H9 (cell line): ENCODE measurements at regions not wholly inside any gene's neighbourhood (a gene's known extent, or its start where the extent isn't known, plus 50 kb on each side); places are given as distances from the start of the nearest gene placed in this dataset.

ENCODE experiments used
- DNase-seq: peaks from one replicate; pipeline ENCODE4 v3.0.0-alpha.2; 2017
- H2AFZ ChIP-seq: one replicate; pipeline ENCODE4 v1.6.1; 2013; ENCODE audit warnings: mild to moderate bottlenecking, low read length, control low read depth, moderate library complexity
- H2AK5ac ChIP-seq: 2 replicates; pipeline ENCODE4 v1.6.1; 2013; ENCODE audit warnings: low read length, control low read depth, mixed read lengths; ENCODE audit not compliant: insufficient read length
- H2BK120ac ChIP-seq: one replicate; pipeline ENCODE4 v1.6.1; 2013; ENCODE audit warnings: low read depth, mild to moderate bottlenecking, low read length, control low read depth, inconsistent platforms; ENCODE audit not compliant: poor library complexity, severe bottlenecking
- H2BK12ac ChIP-seq: 2 replicates; pipeline ENCODE4 v1.6.1; 2013; ENCODE audit warnings: low read length, control low read depth, mixed read lengths, low read depth; ENCODE audit not compliant: insufficient read length
- H2BK15ac ChIP-seq: 2 replicates; pipeline ENCODE4 v1.6.1; 2013; ENCODE audit warnings: low read depth, low read length, control low read depth
- H2BK20ac ChIP-seq: one replicate; pipeline ENCODE4 v1.6.1; 2013; ENCODE audit warnings: low read depth, mild to moderate bottlenecking, low read length, control low read depth, inconsistent platforms; ENCODE audit not compliant: poor library complexity, severe bottlenecking
- H2BK5ac ChIP-seq: 2 replicates; pipeline ENCODE4 v1.6.1; 2013; ENCODE audit warnings: low read length, control low read depth, mixed read lengths; ENCODE audit not compliant: insufficient read length
- H3K14ac ChIP-seq: 2 replicates; pipeline ENCODE4 v1.6.1; 2013; ENCODE audit warnings: low read length, control low read depth; ENCODE audit not compliant: insufficient read depth
- H3K18ac ChIP-seq: 2 replicates; pipeline ENCODE4 v1.6.1; 2013; ENCODE audit warnings: low read depth, mild to moderate bottlenecking, mixed read lengths, low read length, control low read depth; ENCODE audit not compliant: insufficient read length
- H3K23ac ChIP-seq: 2 replicates; pipeline ENCODE4 v1.6.1; 2013; ENCODE audit warnings: low read length, control low read depth, mixed read lengths, low read depth; ENCODE audit not compliant: insufficient read length
- H3K23me2 ChIP-seq: 2 replicates; pipeline ENCODE4 v1.6.1; 2013; ENCODE audit warnings: low read depth, mild to moderate bottlenecking, mixed read lengths, low read length, control low read depth; ENCODE audit not compliant: insufficient read length, poor library complexity, severe bottlenecking
- H3K27ac ChIP-seq: 2 replicates; pipeline ENCODE4 v1.5.1; 2013; ENCODE audit warnings: low read length, control low read depth, mixed read lengths, low read depth; ENCODE audit not compliant: insufficient read length
- H3K27me3 ChIP-seq: 2 replicates; pipeline ENCODE4 v1.6.1; 2013; ENCODE audit warnings: low read length, control low read depth, inconsistent platforms; ENCODE audit not compliant: insufficient read depth
- H3K4ac ChIP-seq: 2 replicates; pipeline ENCODE4 v1.6.1; 2013; ENCODE audit warnings: low read depth, mild to moderate bottlenecking, control low read depth, inconsistent platforms, low read length, moderate library complexity
- H3K4me1 ChIP-seq: 2 replicates; pipeline ENCODE4 v1.6.1; 2013; ENCODE audit warnings: low read length, control low read depth, inconsistent platforms; ENCODE audit not compliant: insufficient read depth
- H3K4me2 ChIP-seq: 2 replicates; pipeline ENCODE4 v1.6.1; 2013; ENCODE audit warnings: low read length, control low read depth, mixed read lengths; ENCODE audit not compliant: insufficient read length, insufficient read depth
- H3K56ac ChIP-seq: 2 replicates; pipeline ENCODE4 v1.6.1; 2013; ENCODE audit warnings: low read depth, mild to moderate bottlenecking, mixed read lengths, low read length, control low read depth; ENCODE audit not compliant: insufficient read length
- H3K79me1 ChIP-seq: 2 replicates; pipeline ENCODE4 v1.6.1; 2013; ENCODE audit warnings: low read depth, mild to moderate bottlenecking, moderate library complexity, low read length, control low read depth, inconsistent platforms; ENCODE audit not compliant: insufficient read depth, poor library complexity, severe bottlenecking
- H3K79me2 ChIP-seq: 2 replicates; pipeline ENCODE4 v1.6.1; 2013; ENCODE audit warnings: low read length, control low read depth, inconsistent platforms; ENCODE audit not compliant: insufficient read depth
- H3K9ac ChIP-seq: 2 replicates; pipeline ENCODE4 v1.6.1; 2013; ENCODE audit warnings: low read length, control low read depth, mixed read lengths; ENCODE audit not compliant: insufficient read length; ENCODE audit errors: extremely low read depth
- H3K9me3 ChIP-seq: one replicate; pipeline ENCODE4 v1.6.1; 2013; ENCODE audit warnings: low read depth, low read length, inconsistent platforms; ENCODE audit not compliant: control insufficient read depth
- H3T11ph ChIP-seq: one replicate; pipeline ENCODE4 v1.6.1; 2013; ENCODE audit warnings: mild to moderate bottlenecking, low read length, control low read depth, inconsistent platforms
- H4K20me1 ChIP-seq: one replicate; pipeline ENCODE4 v1.6.1; 2013; ENCODE audit not compliant: control insufficient read depth, insufficient read length, insufficient read depth
- H4K5ac ChIP-seq: 2 replicates; pipeline ENCODE4 v1.6.1; 2013; ENCODE audit warnings: low read depth, mild to moderate bottlenecking, mixed read lengths, low read length, control low read depth; ENCODE audit not compliant: insufficient read length
- H4K8ac ChIP-seq: replicated peaks from 2 replicates; pipeline ENCODE4 v1.6.1; 2013; ENCODE audit warnings: low read length, control low read depth, mixed read lengths, low read depth; ENCODE audit not compliant: insufficient read length
- H4K91ac ChIP-seq: 2 replicates; pipeline ENCODE4 v1.6.1; 2013; ENCODE audit warnings: low read depth, mild to moderate bottlenecking, moderate library complexity, mixed read lengths, low read length, control low read depth; ENCODE audit not compliant: insufficient read length
- H3K27ac Mint-ChIP-seq, 3 experiments: 2 replicates in 2 of 3; 3 replicates in 1 of 3; pipeline ENCODE4 v1.8.0; 2020 to 2021; ENCODE audit warnings: mixed read lengths in 3 of 3, mild to moderate bottlenecking in 1 of 3, moderate library complexity in 1 of 3
- H3K27me3 Mint-ChIP-seq: 2 replicates; pipeline ENCODE4 v1.8.0; 2021; ENCODE audit warnings: low read depth, mild to moderate bottlenecking, moderate library complexity, mixed read lengths
- H3K36me3 Mint-ChIP-seq, 3 experiments: 2 replicates in 2 of 3; 3 replicates in 1 of 3; pipeline ENCODE4 v1.8.0; 2020 to 2021; ENCODE audit warnings: low read depth in 3 of 3, mixed read lengths in 3 of 3; ENCODE audit not compliant: insufficient read depth in 1 of 3
- H3K4me1 Mint-ChIP-seq, 2 experiments: 2 replicates each; pipeline ENCODE4 v1.8.0; 2020; ENCODE audit warnings: mixed read lengths in 2 of 2
- H3K4me3 Mint-ChIP-seq, 2 experiments: 2 replicates in 1 of 2; 3 replicates in 1 of 2; pipeline ENCODE4 v1.8.0; 2020 to 2021; ENCODE audit warnings: mild to moderate bottlenecking in 2 of 2, mixed read lengths in 2 of 2, moderate library complexity in 1 of 2
- H3K9me3 Mint-ChIP-seq, 2 experiments: 2 replicates in 1 of 2; 3 replicates in 1 of 2; pipeline ENCODE4 v1.8.0; 2020; ENCODE audit warnings: mild to moderate bottlenecking in 2 of 2, mixed read lengths in 2 of 2, moderate library complexity in 1 of 2
- WGBS: extraction: QIAGEN DNeasy Blood & Tissue Kit; methylation state at CpG from one replicate; pipeline ENCODE4 v1.1.7; 2013; ENCODE audit warnings: missing lambda C conversion rate, low lambda C conversion rate, mixed read lengths; ENCODE audit not compliant: insufficient read length; ENCODE audit errors: extremely low coverage; 5-methylcytosine and 5-hydroxymethylcytosine counted together
- TF ChIP-seq, protein P1 (sequence below): fragments of 200-600 bp; sonication (generic); conservative IDR thresholded peaks from 3 replicates; pipeline ENCODE4 v1.8.0; 2021; ENCODE audit warnings: antibody characterized with exemption, mild to moderate bottlenecking

DNA sequence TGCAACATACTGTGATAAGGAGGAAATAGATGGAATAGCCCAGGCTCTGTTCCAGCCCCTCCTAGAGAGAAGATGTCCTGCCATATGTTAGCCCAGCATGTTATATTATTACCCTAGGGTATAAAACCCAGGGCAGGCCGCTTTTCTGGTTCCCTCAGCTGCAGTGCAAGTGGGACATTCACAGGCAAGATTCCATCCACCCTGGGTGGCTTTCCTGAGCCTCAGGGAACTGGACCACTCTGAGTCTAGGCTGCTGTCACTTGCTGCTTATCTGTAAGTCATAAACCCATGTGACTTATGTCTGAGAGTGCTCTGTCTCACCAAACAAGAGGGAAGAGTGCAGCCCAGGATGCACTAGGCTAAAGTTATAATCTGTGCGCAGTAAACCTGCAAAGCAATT lies 413.2 kb downstream of the MZT1 start:
- H3K14ac ChIP-seq: no peak overlapping the region
- H3K4me1 Mint-ChIP-seq: peaks cover 9 to 10% of the 10 kb centered on the region in 2 experiments
- no peaks in the 10 kb centered on the region for H3K4me1 ChIP-seq
- no peaks in the 10 kb centered on the region for H3K27me3 Mint-ChIP-seq
- no peak overlapping the region for H2BK5ac ChIP-seq
- no peak overlapping the region for H3K27ac Mint-ChIP-seq
- no peak overlapping the region for H3K56ac ChIP-seq
- TF ChIP-seq, protein P1, sequence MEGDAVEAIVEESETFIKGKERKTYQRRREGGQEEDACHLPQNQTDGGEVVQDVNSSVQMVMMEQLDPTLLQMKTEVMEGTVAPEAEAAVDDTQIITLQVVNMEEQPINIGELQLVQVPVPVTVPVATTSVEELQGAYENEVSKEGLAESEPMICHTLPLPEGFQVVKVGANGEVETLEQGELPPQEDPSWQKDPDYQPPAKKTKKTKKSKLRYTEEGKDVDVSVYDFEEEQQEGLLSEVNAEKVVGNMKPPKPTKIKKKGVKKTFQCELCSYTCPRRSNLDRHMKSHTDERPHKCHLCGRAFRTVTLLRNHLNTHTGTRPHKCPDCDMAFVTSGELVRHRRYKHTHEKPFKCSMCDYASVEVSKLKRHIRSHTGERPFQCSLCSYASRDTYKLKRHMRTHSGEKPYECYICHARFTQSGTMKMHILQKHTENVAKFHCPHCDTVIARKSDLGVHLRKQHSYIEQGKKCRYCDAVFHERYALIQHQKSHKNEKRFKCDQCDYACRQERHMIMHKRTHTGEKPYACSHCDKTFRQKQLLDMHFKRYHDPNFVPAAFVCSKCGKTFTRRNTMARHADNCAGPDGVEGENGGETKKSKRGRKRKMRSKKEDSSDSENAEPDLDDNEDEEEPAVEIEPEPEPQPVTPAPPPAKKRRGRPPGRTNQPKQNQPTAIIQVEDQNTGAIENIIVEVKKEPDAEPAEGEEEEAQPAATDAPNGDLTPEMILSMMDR: no peak
- no peak overlapping the region for H3K27ac ChIP-seq
- H2AK5ac ChIP-seq: no peak overlapping the region
- no peak for DNase-seq
- no peak overlapping the region for H3K18ac ChIP-seq
- no peak overlapping the region for H2BK20ac ChIP-seq
- H3T11ph ChIP-seq: no peak overlapping the region
- no peak overlapping the region for H2AFZ ChIP-seq
- H4K5ac ChIP-seq: no peak overlapping the region
- H3K9me3 Mint-ChIP-seq: no peaks in the 10 kb centered on the region
- no peaks in the 10 kb centered on the region for H3K36me3 Mint-ChIP-seq
- H2BK12ac ChIP-seq: no peak overlapping the region
- no peak overlapping the region for H3K4me3 Mint-ChIP-seq
- H3K4ac ChIP-seq: no peak overlapping the region
- no peaks in the 10 kb centered on the region for H3K9me3 ChIP-seq
- no peak overlapping the region for H3K9ac ChIP-seq
- H3K79me2 ChIP-seq: no peaks in the 10 kb centered on the region
- no peaks in the 10 kb centered on the region for H3K79me1 ChIP-seq
- H3K23me2 ChIP-seq: no peaks in the 10 kb centered on the region
- no peak overlapping the region for H4K8ac ChIP-seq
- no peak overlapping the region for H3K4me2 ChIP-seq
- no peak overlapping the region for H3K23ac ChIP-seq
- no peak overlapping the region for H2BK120ac ChIP-seq
- no peaks in the 10 kb centered on the region for H4K20me1 ChIP-seq
- no peaks in the 10 kb centered on the region for H3K27me3 ChIP-seq
- H4K91ac ChIP-seq: no peak overlapping the region
- no CpG with 5 or more reads among the region's 2 CpGs for WGBS
- H2BK15ac ChIP-seq: no peak overlapping the region
